ENCODE measurements at regions not wholly inside any gene's neighbourhood (a gene's known extent, or its start where the extent isn't known, plus 50 kb on each side); places are given as distances from the start of the nearest gene placed in this dataset.

DNA sequence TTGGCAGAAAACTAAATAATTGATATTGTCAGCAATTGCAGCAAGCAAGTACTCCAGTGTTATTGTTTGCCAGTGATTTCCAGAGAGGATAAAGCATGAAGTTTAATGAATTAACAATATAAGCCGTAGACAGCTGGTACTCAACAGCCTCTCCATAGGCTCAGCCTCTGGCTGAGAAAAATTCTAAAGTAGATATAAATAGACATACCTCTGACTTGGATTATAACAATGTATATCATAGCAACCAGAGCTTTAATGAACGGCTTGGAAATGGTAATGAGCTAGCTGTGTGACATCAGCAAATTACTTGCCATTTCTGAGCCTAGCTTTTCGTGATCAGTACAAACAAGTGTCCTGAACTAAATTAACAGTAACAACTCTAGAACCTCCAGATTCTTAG lies 1055.4 kb upstream of the AUTS2 start:
- TF ChIP-seq POLR2A (IDR thresholded peaks at IDR 0.05) = no peak
- TF ChIP-seq, protein P1, sequence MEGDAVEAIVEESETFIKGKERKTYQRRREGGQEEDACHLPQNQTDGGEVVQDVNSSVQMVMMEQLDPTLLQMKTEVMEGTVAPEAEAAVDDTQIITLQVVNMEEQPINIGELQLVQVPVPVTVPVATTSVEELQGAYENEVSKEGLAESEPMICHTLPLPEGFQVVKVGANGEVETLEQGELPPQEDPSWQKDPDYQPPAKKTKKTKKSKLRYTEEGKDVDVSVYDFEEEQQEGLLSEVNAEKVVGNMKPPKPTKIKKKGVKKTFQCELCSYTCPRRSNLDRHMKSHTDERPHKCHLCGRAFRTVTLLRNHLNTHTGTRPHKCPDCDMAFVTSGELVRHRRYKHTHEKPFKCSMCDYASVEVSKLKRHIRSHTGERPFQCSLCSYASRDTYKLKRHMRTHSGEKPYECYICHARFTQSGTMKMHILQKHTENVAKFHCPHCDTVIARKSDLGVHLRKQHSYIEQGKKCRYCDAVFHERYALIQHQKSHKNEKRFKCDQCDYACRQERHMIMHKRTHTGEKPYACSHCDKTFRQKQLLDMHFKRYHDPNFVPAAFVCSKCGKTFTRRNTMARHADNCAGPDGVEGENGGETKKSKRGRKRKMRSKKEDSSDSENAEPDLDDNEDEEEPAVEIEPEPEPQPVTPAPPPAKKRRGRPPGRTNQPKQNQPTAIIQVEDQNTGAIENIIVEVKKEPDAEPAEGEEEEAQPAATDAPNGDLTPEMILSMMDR (IDR thresholded peaks at IDR 0.05) = no peak
